D721Med (cell line): ENCODE measurements at regions not wholly inside any gene's neighbourhood (a gene's known extent, or its start where the extent isn't known, plus 50 kb on each side); places are given as distances from the start of the nearest gene placed in this dataset.

Experiments
- DNase-seq: peaks from one replicate; pipeline ENCODE4 v3.0.0; 2011; ENCODE audit warnings: low spot score; ENCODE audit not compliant: insufficient read length
- FAIRE-seq: peaks from 2 replicates; lab custom pipeline; 2011; peaks lifted over from hg19 to GRCh38; lab: Jason Lieb, UNC
- CTCF ChIP-seq: IDR thresholded peaks from 2 replicates; pipeline ENCODE4 v1.5.1; 2012; ENCODE audit warnings: mild to moderate bottlenecking, control low read depth; ENCODE audit not compliant: insufficient read depth; ENCODE audit errors: missing control alignments

- DNase-seq (no peak), FAIRE-seq (no peak)
- no peak for TF ChIP-seq CTCF
These were observed 56.6 kb upstream of the MYO16 start for GRCh38 chr13:108572782-108573211.

GRCh38 chr13:108573455-108573854 lies 56.0 kb upstream of the MYO16 start:
- no peak for TF ChIP-seq CTCF
- FAIRE-seq = no peak
- no peak for DNase-seq

GRCh38 chr13:108574856-108575255 lies 54.6 kb upstream of the MYO16 start:
- FAIRE-seq (no peak), DNase-seq (no peak)
- TF ChIP-seq CTCF = no peak

- FAIRE-seq = no peak
These were observed 54.0 kb upstream of the MYO16 start for GRCh38 chr13:108575430-108575829.

More at GRCh38 chr13:108575430-108575829, 54.0 kb upstream of the MYO16 start:
- DNase-seq = no peak
- TF ChIP-seq CTCF = no peak
